Endodermal cell (in vitro differentiated cells): ENCODE measurements at regions not wholly inside any gene's neighbourhood (a gene's known extent, or its start where the extent isn't known, plus 50 kb on each side); places are given as distances from the start of the nearest gene placed in this dataset.

Experiments used
- DNase-seq: peaks from one replicate; pipeline ENCODE4 v3.0.0-alpha.2; 2017
- H3K27ac ChIP-seq: 2 replicates; pipeline ENCODE4 v1.5.1; 2013; ENCODE audit warnings: mild to moderate bottlenecking, low read depth, low read length, moderate library complexity
- H3K27me3 ChIP-seq: 2 replicates; pipeline ENCODE4 v1.6.1; 2013; ENCODE audit warnings: mild to moderate bottlenecking, low read length, moderate library complexity; ENCODE audit not compliant: insufficient read depth, control insufficient read depth, poor library complexity, severe bottlenecking
- H3K36me3 ChIP-seq: 2 replicates; pipeline ENCODE4 v1.7.0; 2013; ENCODE audit warnings: mild to moderate bottlenecking, low read length, moderate library complexity; ENCODE audit not compliant: control insufficient read depth, insufficient read depth
- H3K4me1 ChIP-seq: one replicate; pipeline ENCODE4 v1.7.0; 2013; ENCODE audit warnings: low read length; ENCODE audit not compliant: control insufficient read depth, insufficient read depth
- H3K4me3 ChIP-seq: 2 replicates; pipeline ENCODE4 v1.5.1; 2013; ENCODE audit warnings: mild to moderate bottlenecking, low read length, moderate library complexity
- H3K9ac ChIP-seq: 2 replicates; pipeline ENCODE4 v1.6.1; 2013; ENCODE audit warnings: mild to moderate bottlenecking, low read length, moderate library complexity; ENCODE audit not compliant: poor library complexity, severe bottlenecking; ENCODE audit errors: extremely low read depth
- H3K9me3 ChIP-seq: 2 replicates; pipeline ENCODE4 v1.6.1; 2013; ENCODE audit warnings: mild to moderate bottlenecking, low read length, moderate library complexity; ENCODE audit not compliant: control insufficient read depth
- H3K27ac Mint-ChIP-seq: 2 replicates; pipeline ENCODE4 v1.8.0; 2020; ENCODE audit warnings: mixed read lengths
- H3K27me3 Mint-ChIP-seq: 2 replicates; pipeline ENCODE4 v1.8.0; 2021; ENCODE audit warnings: mild to moderate bottlenecking, mixed read lengths; ENCODE audit not compliant: insufficient read depth
- H3K36me3 Mint-ChIP-seq: 2 replicates; pipeline ENCODE4 v1.8.0; 2020; ENCODE audit warnings: low read depth, mixed read lengths
- H3K4me1 Mint-ChIP-seq: 2 replicates; pipeline ENCODE4 v1.8.0; 2020; ENCODE audit warnings: mixed read lengths
- H3K4me3 Mint-ChIP-seq: 2 replicates; pipeline ENCODE4 v1.8.0; 2020; ENCODE audit warnings: mild to moderate bottlenecking, moderate library complexity, mixed read lengths
- H3K9me3 Mint-ChIP-seq: 2 replicates; pipeline ENCODE4 v1.8.0; 2020; ENCODE audit warnings: mild to moderate bottlenecking, mixed read lengths
- WGBS, 2 experiments: methylation state at CpG; one replicate each; pipeline versions ENCODE4 v1.1.5 to v1.1.7; 2013; ENCODE audit warnings: missing lambda C conversion rate in 2 of 2, mixed read lengths in 1 of 2; ENCODE audit not compliant: insufficient coverage in 1 of 2, insufficient read length in 1 of 2; 5-methylcytosine and 5-hydroxymethylcytosine counted together
- TF ChIP-seq, protein P1 (sequence below): fragments of 200-600 bp; sonication (generic); conservative IDR thresholded peaks from 2 replicates; pipeline ENCODE4 v1.5.0; 2021; ENCODE audit warnings: antibody characterized with exemption, mild to moderate bottlenecking

DNA sequence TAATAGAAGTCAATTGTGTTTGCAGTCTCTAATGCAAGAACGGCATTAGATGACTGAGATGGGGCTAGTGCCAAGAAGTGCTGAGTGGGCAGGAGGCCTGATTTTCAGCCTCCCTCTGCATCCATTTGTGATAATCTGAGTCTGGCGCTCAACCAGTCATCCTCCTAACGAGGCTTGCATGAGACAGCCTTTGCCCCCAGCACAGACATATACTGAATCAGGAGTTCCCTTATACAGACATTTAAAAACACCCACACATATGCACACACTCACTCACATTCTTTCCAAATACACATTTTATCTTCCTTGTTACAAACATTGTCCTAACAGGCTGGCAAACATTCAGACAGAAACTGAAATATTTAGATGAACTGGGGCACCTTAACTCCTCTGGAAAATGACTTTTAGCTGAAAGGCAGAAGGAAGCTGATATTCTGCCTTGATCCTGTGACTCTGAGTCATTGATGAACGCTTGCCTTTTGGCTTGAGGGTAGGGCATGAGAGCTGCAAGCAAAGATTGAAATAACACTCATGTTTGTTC lies 562.3 kb downstream of the DHX35 start:
- H3K4me3 ChIP-seq: no peak overlapping the region
- H3K36me3 ChIP-seq: no peaks in the 10 kb centered on the region
- H3K27me3 Mint-ChIP-seq: no peaks in the 10 kb centered on the region
- H3K9me3 ChIP-seq: no peaks in the 10 kb centered on the region
- H3K9ac ChIP-seq: no peak overlapping the region
- DNase-seq: no peak
- no peak overlapping the region for H3K27ac ChIP-seq
- WGBS, 2 experiments: 82 to 86% methylated on average over 4 of the region's 4 CpGs
- TF ChIP-seq, protein P1, sequence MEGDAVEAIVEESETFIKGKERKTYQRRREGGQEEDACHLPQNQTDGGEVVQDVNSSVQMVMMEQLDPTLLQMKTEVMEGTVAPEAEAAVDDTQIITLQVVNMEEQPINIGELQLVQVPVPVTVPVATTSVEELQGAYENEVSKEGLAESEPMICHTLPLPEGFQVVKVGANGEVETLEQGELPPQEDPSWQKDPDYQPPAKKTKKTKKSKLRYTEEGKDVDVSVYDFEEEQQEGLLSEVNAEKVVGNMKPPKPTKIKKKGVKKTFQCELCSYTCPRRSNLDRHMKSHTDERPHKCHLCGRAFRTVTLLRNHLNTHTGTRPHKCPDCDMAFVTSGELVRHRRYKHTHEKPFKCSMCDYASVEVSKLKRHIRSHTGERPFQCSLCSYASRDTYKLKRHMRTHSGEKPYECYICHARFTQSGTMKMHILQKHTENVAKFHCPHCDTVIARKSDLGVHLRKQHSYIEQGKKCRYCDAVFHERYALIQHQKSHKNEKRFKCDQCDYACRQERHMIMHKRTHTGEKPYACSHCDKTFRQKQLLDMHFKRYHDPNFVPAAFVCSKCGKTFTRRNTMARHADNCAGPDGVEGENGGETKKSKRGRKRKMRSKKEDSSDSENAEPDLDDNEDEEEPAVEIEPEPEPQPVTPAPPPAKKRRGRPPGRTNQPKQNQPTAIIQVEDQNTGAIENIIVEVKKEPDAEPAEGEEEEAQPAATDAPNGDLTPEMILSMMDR: no peak
- H3K9me3 Mint-ChIP-seq: no peaks in the 10 kb centered on the region
- H3K4me3 Mint-ChIP-seq: no peak overlapping the region
- no peaks in the 10 kb centered on the region for H3K4me1 ChIP-seq
- H3K36me3 Mint-ChIP-seq: no peaks in the 10 kb centered on the region
- no peaks in the 10 kb centered on the region for H3K4me1 Mint-ChIP-seq
- H3K27ac Mint-ChIP-seq: no peak overlapping the region
- H3K27me3 ChIP-seq: no peaks in the 10 kb centered on the region

DNA sequence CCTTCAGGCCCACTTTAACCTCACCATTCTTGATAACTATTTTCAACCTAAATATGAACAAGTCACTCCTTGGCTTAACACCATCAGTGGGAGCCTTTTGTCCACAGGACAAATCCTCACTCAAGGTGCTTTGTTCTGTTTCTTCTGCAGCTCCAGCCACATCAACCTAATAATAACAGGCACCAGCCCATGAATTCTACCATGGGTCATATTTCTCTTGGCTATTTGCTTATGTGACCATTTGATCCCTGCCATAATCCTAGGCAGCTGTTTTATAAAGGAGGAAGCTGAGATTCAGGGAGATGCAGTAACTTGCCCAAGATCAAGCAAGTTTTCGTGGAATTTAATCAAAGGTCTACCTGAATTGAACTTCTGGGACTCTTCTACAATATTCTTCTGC lies 561.3 kb downstream of the DHX35 start:
- Histone ChIP-seq H3K27me3 (no peaks in the 10 kb centered on the region), H3K9ac (no peak overlapping the region), H3K27ac (no peak overlapping the region), H3K4me1 (no peaks in the 10 kb centered on the region), H3K36me3 (no peaks in the 10 kb centered on the region), H3K4me3 (no peak overlapping the region), H3K9me3 (no peaks in the 10 kb centered on the region)
- WGBS, 2 experiments: 97 to 100% methylated on average over 1 of the region's 1 CpG
- DNase-seq: no peak
- Mint-ChIP-seq H3K9me3 (no peaks in the 10 kb centered on the region), H3K27ac (no peak overlapping the region), H3K4me1 (no peaks in the 10 kb centered on the region), H3K4me3 (no peak overlapping the region), H3K36me3 (no peaks in the 10 kb centered on the region), H3K27me3 (no peaks in the 10 kb centered on the region)
- TF ChIP-seq, protein P1: no peak

DNA sequence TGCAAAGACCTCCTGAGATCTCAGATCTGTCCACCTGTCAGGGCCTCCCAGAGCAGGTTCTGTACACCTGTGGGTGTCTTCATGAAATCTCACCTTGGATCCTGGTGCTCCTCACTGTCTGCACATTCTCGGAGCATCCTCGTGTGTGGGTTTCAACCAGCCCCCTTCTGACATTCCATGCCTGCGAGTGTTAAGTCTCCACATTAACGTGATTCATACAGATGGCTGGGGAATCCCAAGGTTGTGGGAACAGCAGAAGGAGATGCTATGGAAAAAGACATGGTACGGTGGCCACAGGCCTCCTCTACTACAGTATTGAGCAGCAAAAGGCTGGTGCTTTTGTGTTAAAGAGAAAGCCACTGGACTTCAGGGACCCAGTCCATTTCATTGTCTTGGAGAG lies 556.5 kb downstream of the DHX35 start:
- 73 to 82% methylated on average over 3 to 5 of the region's 5 CpGs for WGBS, 2 experiments
- H3K4me1 ChIP-seq: no peaks in the 10 kb centered on the region
- peaks cover 5% of the 10 kb centered on the region for H3K27me3 Mint-ChIP-seq
- H3K4me1 Mint-ChIP-seq: no peaks in the 10 kb centered on the region
- H3K9ac ChIP-seq: no peak overlapping the region
- H3K27ac ChIP-seq: no peak overlapping the region
- no peaks in the 10 kb centered on the region for H3K9me3 ChIP-seq
- TF ChIP-seq, protein P1: no peak
- H3K9me3 Mint-ChIP-seq: no peaks in the 10 kb centered on the region
- no peaks in the 10 kb centered on the region for H3K36me3 ChIP-seq
- peaks cover 4% of the 10 kb centered on the region for H3K27me3 ChIP-seq
- H3K4me3 ChIP-seq: no peak overlapping the region
- no peaks in the 10 kb centered on the region for H3K36me3 Mint-ChIP-seq
- no peak overlapping the region for H3K27ac Mint-ChIP-seq
- DNase-seq: no peak
- no peak overlapping the region for H3K4me3 Mint-ChIP-seq
